ENCODE measurements at regions not wholly inside any gene's neighbourhood (a gene's known extent, or its start where the extent isn't known, plus 50 kb on each side); places are given as distances from the start of the nearest gene placed in this dataset.
"Not testable (repeated sequence)": the region's sequence is repeated elsewhere in the genome, so short reads cannot be mapped to it uniquely, and the experiment has no call there.

DNA sequence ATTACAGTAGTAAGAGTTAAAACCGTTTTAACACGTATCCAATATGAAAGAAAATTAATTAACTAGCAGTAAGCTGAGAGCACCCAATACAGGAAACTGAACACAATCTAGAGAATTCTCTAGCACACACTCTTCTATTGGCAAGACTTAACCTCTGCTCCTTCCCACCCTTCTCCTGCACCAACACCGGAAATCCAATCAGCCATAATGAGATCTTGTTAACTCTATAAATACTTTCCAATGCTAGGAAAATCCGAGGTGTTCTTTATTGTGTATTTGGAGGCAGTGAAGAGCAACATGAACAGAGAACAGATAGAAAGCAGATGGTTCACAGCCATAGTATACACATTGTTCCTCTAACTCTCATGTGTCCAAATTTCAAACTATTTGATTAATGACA lies 591.7 kb downstream of the CETN3 start:
- H3K9me3 ChIP-seq (replicated peaks): no peaks in the 10 kb centered on the region

GRCh38 chr5:89816038-89816437 lies 593.5 kb downstream of the CETN3 start:
- Histone ChIP-seq H3K4me3 (no peak overlapping the region), H3K27ac (no peak overlapping the region)

More for the DNA sequence above, 591.7 kb downstream of the CETN3 start:
- Histone ChIP-seq H3K4me3 (no peak overlapping the region), H3K4me1 (no peaks in the 10 kb centered on the region), H3K27ac (no peak overlapping the region), H3K36me3 (no peaks in the 10 kb centered on the region), H3K27me3 (no peaks in the 10 kb centered on the region)
- DNase-seq: no peak

GRCh38 chr5:89800735-89801134 lies 608.8 kb downstream of the CETN3 start:
- not testable (repeated sequence) for H3K4me1 ChIP-seq; H3K4me3 ChIP-seq; H3K9me3 ChIP-seq (replicated peaks); DNase-seq; H3K27ac ChIP-seq; H3K27me3 ChIP-seq; H3K36me3 ChIP-seq

More at GRCh38 chr5:89816038-89816437, 593.5 kb downstream of the CETN3 start:
- Histone ChIP-seq H3K27me3 (no peaks in the 10 kb centered on the region), H3K9me3 (replicated peaks) (no peaks in the 10 kb centered on the region), H3K36me3 (no peaks in the 10 kb centered on the region), H3K4me1 (no peaks in the 10 kb centered on the region)
- no peak for DNase-seq

DNA sequence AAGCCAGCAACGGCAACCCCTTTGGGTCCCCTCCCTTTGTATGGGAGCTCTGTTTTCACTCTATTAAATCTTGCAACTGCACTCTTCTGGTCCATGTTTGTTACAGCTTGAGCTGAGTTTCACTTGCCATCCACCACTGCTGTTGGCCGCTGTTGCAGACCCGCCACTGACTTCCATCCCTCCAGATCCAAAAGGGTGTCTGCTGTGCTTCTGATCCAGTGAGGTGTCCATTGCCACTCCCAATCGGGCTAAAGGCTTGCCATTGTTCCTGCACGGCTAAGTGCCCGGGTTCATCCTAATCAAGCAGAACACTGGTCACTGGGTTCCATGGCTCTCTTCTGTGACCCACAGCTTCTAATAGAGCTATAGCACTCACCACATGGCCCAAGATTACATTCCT lies 615.1 kb downstream of the CETN3 start:
- H3K36me3 ChIP-seq; H3K9me3 ChIP-seq (replicated peaks); H3K4me1 ChIP-seq; DNase-seq; H3K4me3 ChIP-seq; H3K27ac ChIP-seq; H3K27me3 ChIP-seq: not testable (repeated sequence)

GRCh38 chr5:89779734-89780133 lies 629.8 kb downstream of the CETN3 start:
- H3K36me3 ChIP-seq; H3K27ac ChIP-seq; H3K9me3 ChIP-seq (replicated peaks); DNase-seq; H3K4me1 ChIP-seq; H3K4me3 ChIP-seq; H3K27me3 ChIP-seq: not testable (repeated sequence)

- DNase-seq: no peak
- H3K27me3 ChIP-seq: no peaks in the 10 kb centered on the region
- H3K9me3 ChIP-seq (replicated peaks): 0 out of 2 replicates have a peak, but pooled peaks cover 4% of the 10 kb centered on the region
- no peak overlapping the region for H3K27ac ChIP-seq
- H3K36me3 ChIP-seq: no peaks in the 10 kb centered on the region
- H3K4me3 ChIP-seq: no peak overlapping the region
- no peaks in the 10 kb centered on the region for H3K4me1 ChIP-seq
Measured at GRCh38 chr5:89777758-89778157, 631.8 kb downstream of the CETN3 start.

DNA sequence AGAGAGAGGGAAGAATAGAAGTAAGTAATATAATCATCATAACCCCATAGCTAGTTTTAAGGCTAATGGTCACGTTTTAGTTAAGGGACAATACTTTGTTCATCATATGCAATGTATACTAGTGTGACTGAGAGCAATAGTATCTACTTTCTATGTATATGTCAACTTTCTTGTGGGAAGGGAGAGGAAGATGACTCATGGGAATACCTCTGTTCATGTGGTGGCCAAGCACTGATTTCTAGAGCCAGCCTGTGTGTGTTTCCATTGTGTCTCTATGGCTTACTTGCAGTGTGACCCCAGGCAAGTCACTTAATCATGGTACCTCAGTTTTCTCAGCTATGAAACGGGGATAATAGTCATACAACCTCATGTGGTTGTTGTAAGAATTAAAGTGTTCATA lies 639.6 kb downstream of the CETN3 start:
- no peaks in the 10 kb centered on the region for H3K4me1 ChIP-seq
- DNase-seq: peak in 1 of 2 experiments; percentile 10
- 0 out of 2 replicates have a peak, but pooled peaks cover 3% of the 10 kb centered on the region for H3K9me3 ChIP-seq (replicated peaks)
- H3K36me3 ChIP-seq: no peaks in the 10 kb centered on the region
- no peak overlapping the region for H3K27ac ChIP-seq
- no peak overlapping the region for H3K4me3 ChIP-seq
- no peaks in the 10 kb centered on the region for H3K27me3 ChIP-seq

- Histone ChIP-seq H3K27ac (no peak overlapping the region), H3K4me1 (0 out of 2 replicates have a peak, but pooled peaks cover 4% of the 10 kb centered on the region), H3K27me3 (no peaks in the 10 kb centered on the region), H3K4me3 (no peak overlapping the region), H3K36me3 (no peaks in the 10 kb centered on the region), H3K9me3 (replicated peaks) (no peaks in the 10 kb centered on the region)
- DNase-seq: no peak
Measured at GRCh38 chr5:89759802-89760201, 649.8 kb downstream of the CETN3 start.

DNA sequence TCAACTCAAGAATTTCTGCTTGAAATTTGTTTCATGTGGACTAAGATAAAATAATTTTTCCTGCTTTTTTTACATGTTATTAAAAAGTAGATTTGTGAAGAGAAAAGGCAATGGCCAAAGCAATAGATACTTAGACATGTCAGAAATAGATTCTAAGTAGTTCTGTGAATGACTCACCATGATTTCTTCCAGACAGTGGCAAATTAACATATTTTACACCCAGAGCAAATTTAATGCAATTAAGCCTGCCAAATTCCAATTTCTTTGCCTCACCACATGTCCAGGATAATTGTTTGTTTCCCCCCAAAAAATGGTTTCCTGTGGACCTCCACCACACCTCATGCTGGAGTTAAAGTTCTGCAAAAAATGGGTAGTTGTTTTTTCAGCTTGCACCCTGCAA lies 651.4 kb downstream of the CETN3 start:
- no peaks in the 10 kb centered on the region for H3K36me3 ChIP-seq
- H3K27me3 ChIP-seq: no peaks in the 10 kb centered on the region
- no peaks in the 10 kb centered on the region for H3K9me3 ChIP-seq (replicated peaks)
- H3K4me1 ChIP-seq: 0 out of 2 replicates have a peak, but pooled peaks cover 4% of the 10 kb centered on the region
- no peak overlapping the region for H3K27ac ChIP-seq
- no peak overlapping the region for H3K4me3 ChIP-seq
- DNase-seq: no peak

DNA sequence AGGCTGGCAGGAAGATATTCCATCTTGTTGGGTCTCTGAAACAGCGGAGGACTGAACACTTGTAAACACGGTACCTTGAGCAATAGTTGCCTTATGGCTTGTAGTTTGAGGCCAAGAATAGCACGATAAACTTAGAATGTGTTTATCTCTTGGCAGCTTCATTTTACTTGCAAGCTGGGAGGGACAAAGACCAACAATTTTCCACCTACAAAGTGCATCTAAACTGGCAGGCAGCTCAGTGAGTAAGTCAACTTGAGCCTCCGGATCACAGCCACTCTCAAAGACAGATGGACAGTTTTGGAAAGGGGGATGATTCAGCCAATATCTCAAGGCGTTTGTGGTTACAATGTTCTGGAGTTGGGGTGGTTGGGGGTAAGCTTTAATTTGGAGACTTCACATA lies 652.6 kb downstream of the CETN3 start:
- Histone ChIP-seq H3K27ac (no peak overlapping the region), H3K4me1 (0 out of 2 replicates have a peak, but pooled peaks cover 4% of the 10 kb centered on the region), H3K4me3 (no peak overlapping the region), H3K27me3 (no peaks in the 10 kb centered on the region), H3K9me3 (replicated peaks) (no peaks in the 10 kb centered on the region), H3K36me3 (no peaks in the 10 kb centered on the region)
- peak in 1 of 2 experiments; percentile 9 for DNase-seq

DNA sequence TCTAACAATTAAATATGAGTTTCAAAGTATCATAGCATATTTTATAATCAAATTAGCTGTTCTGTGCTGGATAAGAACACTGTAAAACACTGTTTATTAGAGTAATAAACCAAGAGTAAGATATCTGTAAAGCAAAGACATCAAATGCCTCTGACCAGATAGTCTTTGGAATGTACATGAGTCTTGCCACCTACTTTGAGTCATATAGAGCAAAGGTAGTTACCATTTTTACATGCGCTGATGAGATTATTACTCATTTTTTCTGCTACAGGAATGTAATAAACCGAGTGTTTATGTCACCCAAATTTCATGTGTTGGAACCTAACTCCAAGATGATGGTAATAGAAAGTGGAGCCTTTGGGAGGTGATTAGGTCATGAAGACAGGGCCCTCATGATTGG lies 654.5 kb downstream of the CETN3 start:
- H3K27ac ChIP-seq: no peak overlapping the region
- no peaks in the 10 kb centered on the region for H3K36me3 ChIP-seq
- H3K4me1 ChIP-seq: 0 out of 2 replicates have a peak, but pooled peaks cover 4% of the 10 kb centered on the region
- H3K4me3 ChIP-seq: no peak overlapping the region
- no peaks in the 10 kb centered on the region for H3K27me3 ChIP-seq
- H3K9me3 ChIP-seq (replicated peaks): no peaks in the 10 kb centered on the region
- DNase-seq: no peak

DNA sequence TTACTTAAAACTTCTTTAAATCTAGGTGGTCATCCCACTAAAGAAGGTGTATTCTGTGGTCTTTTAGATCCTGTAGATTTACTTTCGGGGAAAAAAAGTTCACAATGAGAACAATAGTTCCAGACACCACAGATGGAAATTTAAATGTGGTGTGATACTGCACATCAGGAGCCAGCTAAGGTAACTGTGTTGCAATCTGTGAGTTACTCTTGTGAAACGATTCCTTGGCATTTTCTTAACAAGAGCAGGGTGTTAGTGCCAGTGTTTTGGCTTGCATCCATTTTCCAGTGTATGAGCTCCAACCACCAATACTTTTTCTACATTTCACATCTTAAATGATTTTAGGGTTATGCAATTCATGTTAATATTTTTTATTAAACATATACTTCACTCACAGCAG lies 674.5 kb downstream of the CETN3 start:
- no peak for DNase-seq
- Histone ChIP-seq H3K4me3 (no peak overlapping the region), H3K36me3 (no peaks in the 10 kb centered on the region), H3K27ac (no peak overlapping the region), H3K9me3 (replicated peaks) (no peaks in the 10 kb centered on the region; the same call in 1 of the 2 replicates), H3K27me3 (no peaks in the 10 kb centered on the region), H3K4me1 (no peaks in the 10 kb centered on the region; the same call in 1 of the 2 replicates)

DNA sequence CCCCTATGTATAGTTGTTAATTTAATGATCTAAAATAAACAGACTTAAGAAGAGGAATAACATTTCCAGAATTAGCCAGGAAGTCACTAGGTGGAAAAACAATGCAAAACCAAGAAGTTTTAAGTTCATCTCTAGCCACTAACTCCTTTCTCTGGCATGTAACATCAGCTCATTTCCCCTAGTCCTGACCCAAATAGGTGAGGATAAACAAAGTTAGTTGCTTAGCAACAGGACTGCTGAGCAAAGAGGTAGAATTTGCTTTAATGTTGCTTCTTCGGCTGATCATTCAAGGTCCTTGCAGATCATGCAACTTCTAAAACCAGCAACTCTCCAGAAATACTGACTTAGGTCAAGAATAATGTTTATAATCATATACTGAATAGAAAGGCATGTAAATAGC lies 675.8 kb downstream of the CETN3 start:
- Histone ChIP-seq H3K4me1 (no peaks in the 10 kb centered on the region; the same call in 1 of the 2 replicates), H3K36me3 (no peaks in the 10 kb centered on the region), H3K27me3 (no peaks in the 10 kb centered on the region), H3K4me3 (no peak overlapping the region), H3K27ac (no peak overlapping the region), H3K9me3 (replicated peaks) (no peaks in the 10 kb centered on the region; the same call in 1 of the 2 replicates)
- DNase-seq: no peak

DNA sequence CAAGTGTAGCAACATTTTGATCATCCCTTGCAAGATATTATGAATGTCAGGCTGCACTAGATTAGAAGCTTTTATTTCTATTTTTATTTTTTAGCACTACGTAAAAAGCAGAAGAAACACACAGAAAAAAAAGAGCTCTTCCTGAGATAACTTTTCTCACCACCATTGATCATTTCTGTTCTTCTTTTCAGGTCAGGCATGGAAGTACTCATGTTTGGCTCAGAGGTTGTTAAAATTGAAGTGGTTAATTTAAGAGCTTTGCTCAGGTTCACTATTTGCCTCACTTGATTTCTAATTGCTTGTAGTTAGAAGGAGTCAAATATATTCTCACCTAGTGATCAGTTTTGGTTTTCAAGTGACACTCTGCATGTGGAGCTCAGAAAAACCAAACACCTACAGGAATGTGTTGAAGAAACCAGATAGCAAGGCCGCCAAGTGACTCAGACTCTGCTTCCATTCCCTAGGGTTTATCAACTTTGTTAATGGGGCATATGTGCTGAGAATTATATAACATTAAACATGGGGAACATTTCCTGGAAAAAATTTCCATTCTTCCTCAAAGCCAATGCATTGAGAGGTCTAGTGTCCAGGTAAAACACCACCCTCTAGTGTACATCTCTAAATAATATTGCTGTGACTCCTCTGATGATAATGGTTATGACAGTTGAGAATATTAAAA lies 679.8 kb downstream of the CETN3 start:
- H3K27me3 ChIP-seq: no peaks in the 10 kb centered on the region
- no peak overlapping the region for H3K27ac ChIP-seq
- no peak overlapping the region for H3K4me3 ChIP-seq
- no peaks in the 10 kb centered on the region; the same call in 1 of the 2 replicates for H3K4me1 ChIP-seq
- no peaks in the 10 kb centered on the region; the same call in 1 of the 2 replicates for H3K9me3 ChIP-seq (replicated peaks)
- H3K36me3 ChIP-seq: no peaks in the 10 kb centered on the region
- DNase-seq: peak in 1 of 2 experiments; percentile 24

DNA sequence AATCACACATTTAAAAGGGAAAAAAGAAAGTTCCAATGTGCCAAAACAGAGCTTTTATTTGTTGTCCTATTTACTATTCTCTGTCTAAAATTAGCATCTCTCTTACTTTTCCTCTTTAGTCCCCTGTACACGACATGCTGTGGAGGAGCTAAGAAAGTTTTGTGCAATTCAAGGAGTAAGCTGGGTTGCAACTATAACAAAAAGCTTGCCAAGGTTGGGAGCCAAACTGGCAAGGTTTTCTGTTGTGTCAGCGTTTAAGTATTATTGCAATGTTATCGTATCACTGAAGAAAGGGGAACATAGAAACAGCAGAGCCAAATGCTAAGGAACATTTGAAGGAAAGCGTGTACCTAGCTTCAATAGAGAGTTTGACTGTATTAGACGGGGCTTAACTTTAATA lies 680.8 kb downstream of the CETN3 start:
- DNase-seq: no peak
- Histone ChIP-seq H3K9me3 (replicated peaks) (no peaks in the 10 kb centered on the region; the same call in 1 of the 2 replicates), H3K4me1 (no peaks in the 10 kb centered on the region; the same call in 1 of the 2 replicates), H3K27me3 (no peaks in the 10 kb centered on the region), H3K4me3 (no peak overlapping the region), H3K27ac (no peak overlapping the region), H3K36me3 (no peaks in the 10 kb centered on the region)

- no peaks in the 10 kb centered on the region; the same call in 1 of the 2 replicates for H3K4me1 ChIP-seq
- no peaks in the 10 kb centered on the region for H3K36me3 ChIP-seq
- DNase-seq: no peak
- no peak overlapping the region for H3K4me3 ChIP-seq
- H3K9me3 ChIP-seq (replicated peaks): no peaks in the 10 kb centered on the region; the same call in 1 of the 2 replicates
- no peaks in the 10 kb centered on the region for H3K27me3 ChIP-seq
- H3K27ac ChIP-seq: no peak overlapping the region
Measured at GRCh38 chr5:89728134-89728533, 681.4 kb downstream of the CETN3 start.
